GM18498 (cell line): ENCODE measurements at regions not wholly inside any gene's neighbourhood (a gene's known extent, or its start where the extent isn't known, plus 50 kb on each side); places are given as distances from the start of the nearest gene placed in this dataset.
"Not testable (repeated sequence)": the region's sequence is repeated elsewhere in the genome, so short reads cannot be mapped to it uniquely, and the experiment has no call there.

ENCODE experiments used
- ATAC-seq: cut with Tn5 transposase; IDR thresholded peaks from one replicate; pipeline ENCODE4 v1.9.1; 2021; ENCODE audit warnings: mild to moderate bottlenecking, moderate library complexity; ENCODE audit not compliant: unreplicated experiment

GRCh38 chr9:88916894-88917293 lies 74.4 kb upstream of the S1PR3 start:
- ATAC-seq: no peak

DNA sequence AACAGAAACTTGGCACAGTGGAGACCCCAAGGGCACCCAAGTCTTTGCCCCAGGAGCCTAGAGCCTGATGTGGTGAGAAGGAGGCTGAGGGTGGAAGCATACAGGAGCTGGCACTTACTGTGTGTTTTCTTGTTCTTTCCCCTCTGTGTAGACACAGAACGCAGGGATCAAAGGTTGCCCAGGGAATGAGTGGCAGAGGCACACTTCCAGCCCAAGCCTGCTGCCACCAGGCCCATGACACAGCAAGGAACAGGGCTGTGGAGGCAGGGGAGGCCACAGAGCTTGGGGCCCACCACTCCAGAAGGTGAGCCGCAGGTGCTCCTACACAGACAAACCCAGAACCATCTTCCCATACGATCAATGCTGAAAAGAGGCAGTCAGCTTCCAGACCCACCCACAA lies 73.9 kb upstream of the S1PR3 start:
- ATAC-seq: no peak

DNA sequence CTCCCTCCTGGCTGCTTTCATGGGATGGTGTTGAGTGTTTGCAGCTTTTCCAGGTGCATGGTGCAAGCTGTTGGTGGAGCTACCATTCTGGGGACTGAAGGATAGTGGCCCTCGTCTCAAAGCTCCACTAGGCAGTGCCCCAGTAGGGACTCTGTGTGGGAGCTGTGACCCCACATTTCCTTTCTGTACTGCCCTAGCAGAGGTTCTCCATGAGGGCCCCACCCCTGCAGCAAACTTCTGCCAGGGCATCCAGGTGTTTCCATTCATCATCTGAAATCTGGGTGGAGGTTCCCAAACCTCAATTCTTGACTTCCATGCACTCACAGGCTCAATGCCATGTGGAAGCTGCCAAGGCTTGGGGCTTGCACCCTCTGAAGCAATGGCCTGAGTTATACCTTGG lies 72.7 kb upstream of the S1PR3 start:
- not testable (repeated sequence) for ATAC-seq

- no peak for ATAC-seq
These were observed 70.6 kb upstream of the S1PR3 start for GRCh38 chr9:88920645-88921044.

GRCh38 chr9:88922091-88922490 lies 69.2 kb upstream of the S1PR3 start:
- ATAC-seq: peak; percentile 43

DNA sequence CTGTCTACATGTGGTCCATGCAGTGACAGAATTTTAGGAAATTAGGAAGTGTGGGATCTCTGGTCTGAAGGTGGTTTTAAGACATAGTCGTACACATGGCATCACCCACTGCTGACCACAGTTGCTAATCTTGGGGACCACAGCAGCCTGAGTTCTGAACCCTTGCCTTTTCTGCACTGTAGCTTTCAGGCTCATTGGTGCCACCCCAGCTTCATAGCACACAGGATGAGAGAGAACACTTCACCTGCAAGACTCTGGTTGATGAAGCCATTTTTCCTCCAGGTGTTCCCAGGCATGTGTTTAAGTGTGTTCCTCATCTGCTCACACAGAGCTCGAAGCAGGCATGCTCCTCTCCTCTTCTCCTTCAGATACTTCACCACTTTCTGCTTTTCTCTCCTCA lies 68.2 kb upstream of the S1PR3 start:
- no peak for ATAC-seq

DNA sequence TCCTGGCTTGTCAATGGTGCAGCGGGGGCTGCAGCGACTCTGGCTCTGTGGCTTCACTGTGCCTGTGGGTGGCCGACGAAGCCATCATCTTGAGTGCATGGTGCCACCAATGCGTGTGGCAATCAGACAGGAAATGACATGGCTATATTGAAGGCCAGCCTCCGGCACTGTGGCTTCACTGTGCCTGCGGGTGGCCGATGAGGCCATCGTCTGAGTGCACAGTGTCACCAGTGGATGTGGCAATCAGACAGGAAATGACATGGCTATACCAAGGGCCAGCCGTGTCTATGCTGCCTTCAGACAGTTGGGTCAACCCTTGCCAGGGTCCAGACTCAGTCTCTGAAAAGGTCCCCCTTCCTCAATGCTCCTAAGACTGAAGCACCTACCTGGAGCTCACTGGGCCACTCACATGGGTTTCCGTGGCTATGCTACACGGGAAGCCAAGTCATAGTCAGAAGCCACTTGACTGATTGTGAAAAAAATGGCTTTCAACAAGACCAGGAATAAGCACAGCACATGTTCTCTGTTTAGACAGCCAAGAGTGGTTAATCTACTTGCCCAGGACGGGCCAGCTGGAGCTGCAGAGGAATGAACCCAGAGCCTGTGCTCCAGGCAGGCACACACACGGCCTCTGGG lies 67.5 kb upstream of the S1PR3 start:
- no peak for ATAC-seq

- no peak for ATAC-seq
These were observed 65.8 kb upstream of the S1PR3 start for GRCh38 chr9:88925481-88925880.

DNA sequence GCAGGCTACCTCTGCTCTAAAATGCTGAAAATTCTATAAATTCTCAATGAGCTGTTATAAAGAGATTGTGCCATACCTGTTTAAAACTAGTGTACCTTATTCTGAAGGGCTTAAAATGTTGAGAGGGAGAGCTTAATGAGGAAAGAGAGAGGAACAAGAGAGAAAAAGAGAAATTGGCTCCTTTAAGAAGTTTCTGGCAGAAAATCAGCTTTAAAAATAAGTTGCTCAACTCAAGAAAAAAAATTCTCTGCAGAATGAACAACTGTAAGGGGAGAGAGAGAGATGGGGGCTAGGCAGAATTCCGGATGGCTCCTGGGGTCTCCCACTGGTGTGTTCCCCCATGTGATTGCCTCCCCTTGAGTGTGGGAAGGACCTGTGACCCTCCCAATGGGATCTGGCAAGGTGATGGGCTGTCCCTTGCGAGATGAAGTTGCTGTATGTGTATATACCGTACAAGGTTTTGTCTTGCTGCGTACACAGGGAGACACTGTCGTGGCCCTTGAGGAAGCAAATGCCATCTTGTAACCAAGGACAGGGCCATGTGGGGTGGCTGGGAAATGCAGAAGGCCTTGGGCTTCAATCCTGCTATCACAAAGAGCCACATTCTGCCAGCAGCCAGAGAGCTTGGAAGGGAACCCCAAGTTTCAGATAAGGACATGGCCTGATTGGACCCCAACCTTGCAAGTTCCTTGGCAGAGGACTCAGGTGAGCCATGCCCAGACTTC lies 64.3 kb upstream of the S1PR3 start:
- no peak for ATAC-seq

GRCh38 chr9:88927510-88927909 lies 63.8 kb upstream of the S1PR3 start:
- ATAC-seq: no peak

GRCh38 chr9:88930716-88931115 lies 60.6 kb upstream of the S1PR3 start:
- no peak for ATAC-seq

DNA sequence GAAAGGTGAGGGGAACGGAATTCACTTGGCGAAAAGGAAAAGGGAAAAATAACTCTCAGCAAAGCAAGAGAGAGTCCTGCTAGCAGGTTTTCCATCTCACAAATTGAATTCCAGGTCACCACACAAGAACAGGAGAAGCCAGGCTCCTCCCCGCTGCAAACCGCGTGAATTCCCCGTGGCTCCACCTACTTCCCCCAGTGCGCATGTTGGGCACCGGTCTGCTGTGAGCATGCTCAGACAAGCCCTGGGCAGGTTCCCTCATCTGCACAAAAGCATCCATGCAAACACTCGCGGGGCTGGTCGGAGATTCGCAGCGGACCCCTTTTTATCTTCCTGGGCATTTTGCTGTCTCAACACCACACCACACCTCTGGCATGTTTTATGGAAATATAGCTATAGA lies 58.5 kb upstream of the S1PR3 start:
- no peak for ATAC-seq

DNA sequence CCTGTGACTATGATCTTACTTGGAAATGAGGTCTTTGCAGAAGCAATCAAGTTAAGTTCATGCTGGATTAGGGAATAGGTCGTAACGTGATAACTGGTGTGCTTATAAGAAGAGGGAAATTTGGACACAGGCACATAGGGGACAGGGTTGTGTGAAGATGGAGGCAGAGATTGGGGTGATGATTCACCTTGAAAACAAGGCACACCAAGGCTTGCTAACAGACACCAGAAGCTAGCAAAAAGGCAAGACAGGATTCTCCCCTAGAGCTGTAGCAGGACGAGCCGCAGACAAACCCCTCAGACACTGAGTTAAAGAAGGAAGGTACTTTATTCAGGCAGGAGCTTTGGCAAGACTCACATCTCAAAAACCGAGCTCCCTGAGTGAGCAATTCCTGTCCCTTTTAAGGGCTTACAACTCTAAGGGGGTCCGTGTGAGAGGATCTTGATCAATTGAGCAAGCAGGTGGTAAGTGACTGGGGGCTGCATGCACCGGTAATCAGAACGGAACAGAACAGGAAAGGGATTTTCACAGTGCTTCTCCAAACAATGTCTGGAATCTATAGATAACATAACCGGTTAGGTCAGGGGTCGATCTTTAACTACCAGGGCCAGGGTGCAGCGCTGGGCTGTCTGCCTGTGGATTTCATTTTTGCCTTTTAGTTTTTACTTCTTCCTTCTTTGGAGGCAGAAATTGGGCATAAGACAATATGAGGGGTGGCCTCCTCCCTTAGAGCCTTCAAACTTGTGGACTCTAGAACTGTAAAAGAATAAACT lies 57.5 kb upstream of the S1PR3 start:
- ATAC-seq: no peak

DNA sequence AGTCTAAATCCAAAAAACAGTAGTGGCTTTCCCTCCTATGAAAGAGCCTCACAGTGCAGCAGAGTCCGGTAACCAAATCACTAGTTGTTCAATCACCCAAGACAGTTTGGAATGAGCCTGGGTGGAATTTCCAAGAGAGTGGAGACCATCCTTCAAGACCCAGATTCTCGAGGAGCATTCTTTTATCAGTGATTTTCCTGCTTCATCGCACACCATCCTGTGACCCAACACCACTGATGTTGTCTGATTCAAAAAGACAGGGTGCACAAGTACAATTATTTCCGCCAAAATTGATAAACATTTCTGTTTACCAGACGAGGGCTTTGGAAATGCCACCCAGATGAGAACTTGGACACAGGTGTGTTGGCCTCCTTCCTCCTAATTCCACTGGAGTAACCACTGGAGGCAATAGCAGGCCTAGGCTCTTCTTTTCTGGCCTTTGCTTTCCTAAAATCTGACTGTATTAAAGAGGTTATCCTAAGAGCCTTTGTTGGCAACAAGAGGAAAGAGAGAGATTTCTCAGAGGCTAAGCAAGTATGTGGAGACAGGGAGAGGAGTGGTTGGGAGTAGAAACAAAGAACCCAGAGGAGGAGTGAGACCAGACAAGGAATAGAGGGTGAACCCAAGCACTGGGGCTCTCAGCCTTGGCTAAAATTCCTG lies 56.3 kb upstream of the S1PR3 start:
- no peak for ATAC-seq

- ATAC-seq: no peak
These were observed 55.1 kb upstream of the S1PR3 start for GRCh38 chr9:88936132-88936531.

DNA sequence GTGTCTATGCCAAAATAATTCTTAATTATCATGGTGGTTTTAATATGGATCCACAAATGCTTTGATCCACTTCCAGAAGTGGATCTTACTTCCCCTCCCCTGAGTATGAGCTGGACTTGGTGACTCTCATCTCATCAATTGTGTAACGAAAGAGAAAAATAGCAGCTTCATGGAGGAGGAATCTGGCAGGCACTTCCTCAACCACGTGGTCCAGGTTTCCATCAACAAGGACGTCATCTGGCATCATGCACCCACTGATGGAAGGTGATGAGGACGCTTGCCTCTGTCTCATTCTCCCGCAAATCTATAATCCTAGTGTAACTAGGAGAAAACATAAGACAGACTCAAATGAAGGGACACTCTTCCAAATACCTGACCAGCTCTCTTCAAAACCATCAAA lies 54.6 kb upstream of the S1PR3 start:
- ATAC-seq: no peak

GRCh38 chr9:88937248-88937647 lies 54.0 kb upstream of the S1PR3 start:
- no peak for ATAC-seq

GRCh38 chr9:88938189-88938588 lies 53.1 kb upstream of the S1PR3 start:
- ATAC-seq: no peak
